ENCODE measurements at regions not wholly inside any gene's neighbourhood (a gene's known extent, or its start where the extent isn't known, plus 50 kb on each side); places are given as distances from the start of the nearest gene placed in this dataset.

DNA sequence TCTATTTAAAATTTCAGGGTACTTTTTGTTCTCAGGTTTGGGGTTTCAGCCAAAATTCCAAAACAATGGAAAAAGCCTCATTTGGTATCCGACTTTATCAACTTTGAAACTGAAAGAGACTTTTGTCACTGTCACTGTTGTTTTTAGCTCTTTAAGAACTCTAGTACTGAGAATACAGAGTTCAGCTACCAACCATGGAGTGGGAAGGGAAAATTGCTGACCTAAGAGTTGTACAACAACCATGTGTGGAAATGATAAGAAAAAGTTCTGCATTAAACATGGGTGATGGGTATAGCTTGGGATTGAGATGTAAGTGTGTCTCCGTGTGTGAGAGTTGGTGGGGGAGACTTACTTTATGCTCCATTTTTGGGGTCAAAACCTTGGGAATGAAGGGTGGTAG lies 206.6 kb upstream of the LRATD1 start:
- DNase-seq = no peak
- Histone ChIP-seq H3K4ac (ENCODE audit: low read depth, low read length) (no peak overlapping the region), H3K27ac (ENCODE audit: insufficient read length, low read depth, low read length) (no peak overlapping the region), H3K4me2 (ENCODE audit: insufficient read depth, insufficient read length, low read length) (no peak overlapping the region), H4K5ac (ENCODE audit: insufficient read length, low read depth, low read length) (no peak overlapping the region), H2BK5ac (ENCODE audit: insufficient read length, low read length) (no peak overlapping the region), H3K79me2 (ENCODE audit: insufficient read depth, low read length) (no peaks in the 10 kb centered on the region), H3K9me3 (ENCODE audit: control insufficient read depth, low read depth, low read length) (no peaks in the 10 kb centered on the region), H2BK15ac (ENCODE audit: low read depth, low read length) (no peak overlapping the region), H3K14ac (ENCODE audit: insufficient read depth, low read length) (no peak overlapping the region), H2BK120ac (ENCODE audit: low read depth, low read length, poor library complexity, severe bottlenecking) (no peak overlapping the region), H3K79me1 (ENCODE audit: insufficient read depth, low read depth, low read length, poor library complexity, severe bottlenecking) (no peaks in the 10 kb centered on the region), H3T11ph (ENCODE audit: low read length) (no peak overlapping the region), H3K18ac (ENCODE audit: insufficient read length, low read depth, low read length) (no peak overlapping the region), H2BK20ac (ENCODE audit: low read depth, low read length, poor library complexity, severe bottlenecking) (no peak overlapping the region), H2AK5ac (ENCODE audit: insufficient read length, low read length) (no peak overlapping the region), H2BK12ac (ENCODE audit: insufficient read length, low read depth, low read length) (no peak overlapping the region), H3K9ac (ENCODE audit: extremely low read depth, insufficient read length, low read length) (no peak overlapping the region), H3K56ac (ENCODE audit: insufficient read length, low read depth, low read length) (no peak overlapping the region), H4K20me1 (ENCODE audit: control insufficient read depth, insufficient read depth, insufficient read length) (no peaks in the 10 kb centered on the region), H4K91ac (ENCODE audit: insufficient read length, low read depth, low read length) (no peak overlapping the region), H3K23ac (ENCODE audit: insufficient read length, low read depth, low read length) (no peak overlapping the region), H3K23me2 (ENCODE audit: insufficient read length, low read depth, low read length, poor library complexity, severe bottlenecking) (no peaks in the 10 kb centered on the region), H4K8ac (replicated peaks; ENCODE audit: insufficient read length, low read depth, low read length) (no peak overlapping the region), H3K4me1 (ENCODE audit: insufficient read depth, low read length) (no peaks in the 10 kb centered on the region), H3K27me3 (ENCODE audit: insufficient read depth, low read length) (no peaks in the 10 kb centered on the region), H2AFZ (ENCODE audit: low read length) (no peak overlapping the region)
- Mint-ChIP-seq H3K27ac (no peak overlapping the region), H3K4me3 (no peak overlapping the region), H3K36me3 (ENCODE audit: insufficient read depth in 1 of 3, low read depth in 3 of 3) (0 out of 7 replicates have a peak, but pooled peaks cover 0 to 4% (median 0%) of the 10 kb centered on the region in 3 experiments), H3K27me3 (ENCODE audit: low read depth) (no peaks in the 10 kb centered on the region), H3K9me3 (no peaks in the 10 kb centered on the region; a peak in 1 of 5 replicates), H3K4me1 (no peaks in the 10 kb centered on the region)
- no peak for TF ChIP-seq CTCF (conservative IDR thresholded peaks at IDR 0.05)
- no CpG with 5 or more reads among the region's 2 CpGs for WGBS (ENCODE audit: extremely low coverage, insufficient read length, low lambda C conversion rate)
